Epithelial cell of esophagus (primary cell): ENCODE measurements at regions not wholly inside any gene's neighbourhood (a gene's known extent, or its start where the extent isn't known, plus 50 kb on each side); places are given as distances from the start of the nearest gene placed in this dataset.
A peak's percentile ranks its signal among the peaks of the same experiment; 100 is the strongest.

Experiments used
- DNase-seq: peaks from one replicate; pipeline ENCODE4 v3.0.0; 2010; ENCODE audit warnings: low read depth
- H3K4me3 ChIP-seq: 2 replicates; pipeline ENCODE4 v1.5.1; 2011; ENCODE audit warnings: mild to moderate bottlenecking, low read length, control low read depth
- CTCF ChIP-seq: IDR thresholded peaks from 2 replicates; pipeline ENCODE4 v1.5.1; 2011; ENCODE audit warnings: low read depth, mild to moderate bottlenecking, low read length, control low read depth, inconsistent platforms; ENCODE audit not compliant: insufficient read depth; ENCODE audit errors: missing control alignments

GRCh38 chr15:97870771-97871170 lies 89.7 kb upstream of the ARRDC4 start:
- no peak overlapping the region for H3K4me3 ChIP-seq
- TF ChIP-seq CTCF: no peak
- no peak for DNase-seq

- DNase-seq: no peak
- no peak overlapping the region for H3K4me3 ChIP-seq
- no peak for TF ChIP-seq CTCF
Observed at GRCh38 chr15:97874139-97874538, 86.4 kb upstream of the ARRDC4 start.

GRCh38 chr15:97875025-97875512 lies 85.4 kb upstream of the ARRDC4 start:
- DNase-seq: no peak
- H3K4me3 ChIP-seq: peak overlapping the region; percentile 45
- no peak for TF ChIP-seq CTCF

- peak; percentile 10 for TF ChIP-seq CTCF
- peak; percentile 46 for DNase-seq
Observed at GRCh38 chr15:97875513-97876280, 84.8 kb upstream of the ARRDC4 start.

GRCh38 chr15:97876281-97876675 lies 84.2 kb upstream of the ARRDC4 start:
- TF ChIP-seq CTCF: no peak
- no peak for DNase-seq

More at GRCh38 chr15:97875513-97876280, 84.8 kb upstream of the ARRDC4 start:
- peak overlapping the region; percentile 45 for H3K4me3 ChIP-seq

GRCh38 chr15:97881346-97881965 lies 79.0 kb upstream of the ARRDC4 start:
- H3K4me3 ChIP-seq: no peak overlapping the region
- TF ChIP-seq CTCF: no peak
- DNase-seq: no peak

More at GRCh38 chr15:97876281-97876675, 84.2 kb upstream of the ARRDC4 start:
- no peak overlapping the region for H3K4me3 ChIP-seq
